CD4-positive, alpha-beta T cell (primary cell): ENCODE measurements at regions not wholly inside any gene's neighbourhood (a gene's known extent, or its start where the extent isn't known, plus 50 kb on each side); places are given as distances from the start of the nearest gene placed in this dataset.
"Not testable (repeated sequence)": the region's sequence is repeated elsewhere in the genome, so short reads cannot be mapped to it uniquely, and the experiment has no call there.

Experiments used
- ATAC-seq: fragments of 200-7000 bp; cut with Tn5 transposase; one replicate; pipeline ENCODE4 v1.10.0; 2022; ENCODE audit warnings: mild to moderate bottlenecking; ENCODE audit not compliant: poor library complexity
- CTCF ChIA-PET: fragments of 350-600 bp; sonication (Branson Sonifier 250); formaldehyde crosslinking; loops from one replicate; lab custom pipeline; 2021; ENCODE audit warnings: antibody characterized with exemption, inconsistent platforms; lab: Charles Lee
- POLR2A ChIA-PET: fragments of 350-600 bp; sonication (Branson Sonifier 250); formaldehyde crosslinking; loops from one replicate; lab custom pipeline; 2021; ENCODE audit warnings: antibody characterized with exemption, inconsistent platforms; lab: Charles Lee
- DNase-seq, 14 experiments: peaks; one replicate each; pipeline ENCODE4 v3.0.0-alpha.2; 2013 to 2020; ENCODE audit warnings: mixed read lengths in 2 of 14
- H3K27ac ChIP-seq, 2 donors: one replicate each; pipeline versions ENCODE4 v1.5.1 to v1.7.0; 2013; ENCODE audit warnings: low read length in 2 of 2, low read depth in 1 of 2, mild to moderate bottlenecking in 1 of 2
- H3K27me3 ChIP-seq, 2 experiments: 1 replicate in 1 of 2; 2 replicates in 1 of 2; pipeline versions ENCODE4 v1.6.1 to v1.7.0; 2013; ENCODE audit warnings: low read length in 2 of 2, control low read depth in 1 of 2, mild to moderate bottlenecking in 1 of 2, moderate library complexity in 1 of 2; ENCODE audit not compliant: insufficient read depth in 2 of 2, control insufficient read depth in 1 of 2
- H3K36me3 ChIP-seq: one replicate; pipeline ENCODE4 v1.6.1; 2013; ENCODE audit warnings: low read length, control low read depth; ENCODE audit not compliant: insufficient read depth
- H3K4me1 ChIP-seq: one replicate; pipeline ENCODE4 v1.6.1; 2013; ENCODE audit warnings: low read length, control low read depth; ENCODE audit not compliant: insufficient read depth
- H3K4me3 ChIP-seq: one replicate; pipeline ENCODE4 v1.5.1; 2013; ENCODE audit warnings: mild to moderate bottlenecking, low read length, moderate library complexity
- H3K9me3 ChIP-seq, 2 experiments: 1 replicate in 1 of 2; 2 replicates in 1 of 2; pipeline versions ENCODE4 v1.6.1 to v1.7.0; 2013; ENCODE audit warnings: low read length in 2 of 2, mild to moderate bottlenecking in 2 of 2, control low read depth in 1 of 2, moderate library complexity in 1 of 2; ENCODE audit not compliant: control insufficient read depth in 1 of 2, insufficient read depth in 1 of 2
- H3K27ac Mint-ChIP-seq: one replicate; pipeline ENCODE4 v1.8.0; 2020; ENCODE audit warnings: mixed read lengths
- H3K27me3 Mint-ChIP-seq: one replicate; pipeline ENCODE4 v1.8.0; 2021; ENCODE audit warnings: mixed read lengths
- H3K36me3 Mint-ChIP-seq: one replicate; pipeline ENCODE4 v1.8.0; 2021; ENCODE audit warnings: low read depth, mixed read lengths
- H3K4me1 Mint-ChIP-seq: one replicate; pipeline ENCODE4 v1.8.0; 2021; ENCODE audit warnings: low read depth, mixed read lengths
- H3K4me3 Mint-ChIP-seq: one replicate; pipeline ENCODE4 v1.8.0; 2020; ENCODE audit warnings: mild to moderate bottlenecking, mixed read lengths
- H3K9me3 Mint-ChIP-seq: one replicate; pipeline ENCODE4 v1.8.0; 2020; ENCODE audit warnings: mixed read lengths
- CTCF ChIP-seq: fragments of 200-600 bp; IDR thresholded peaks from one replicate; pipeline ENCODE4 v1.8.0; 2022; ENCODE audit warnings: antibody characterized with exemption, mild to moderate bottlenecking
- intact Hi-C, 2 experiments: fragments of 100-400 bp; cut with DNase I in 1 of 2; cut with micrococcal nuclease in 1 of 2; formaldehyde crosslinking; loops; one replicate each; pipeline versions ENCODE4 v1.15.1 to v1.9.0; 2023 to 2025; cut with DNase I, micrococcal nuclease

GRCh38 chr3:59499000-59499399, 449.2 kb upstream of the CFAP20DC start:
- Mint-ChIP-seq H3K4me1 (peaks cover 9% of the 10 kb centered on the region), H3K36me3 (no peaks in the 10 kb centered on the region), H3K27me3 (no peaks in the 10 kb centered on the region), H3K4me3 (no peak overlapping the region), H3K27ac (no peak overlapping the region), H3K9me3 (peaks cover 6% of the 10 kb centered on the region)
- ATAC-seq: no peak
- Histone ChIP-seq H3K36me3 (no peaks in the 10 kb centered on the region), H3K27me3 (no peaks in the 10 kb centered on the region), H3K27ac (no peak overlapping the region), H3K9me3 (no peaks in the 10 kb centered on the region), H3K4me1 (no peaks in the 10 kb centered on the region), H3K4me3 (no peak overlapping the region)
- DNase-seq: no peak
- intact Hi-C loops: no loop called here
- POLR2A ChIA-PET: no interaction called here
- no peak for TF ChIP-seq CTCF
- CTCF ChIA-PET: no interaction called here

- H3K9me3 Mint-ChIP-seq: no peaks in the 10 kb centered on the region
- no peak for ATAC-seq
- ChIA-PET CTCF (no interaction called here), POLR2A (no interaction called here)
- no peak overlapping the region for H3K4me3 Mint-ChIP-seq
- H3K36me3 Mint-ChIP-seq: no peaks in the 10 kb centered on the region
- Histone ChIP-seq H3K9me3 (no peaks in the 10 kb centered on the region), H3K36me3 (no peaks in the 10 kb centered on the region), H3K4me3 (no peak overlapping the region), H3K4me1 (no peaks in the 10 kb centered on the region), H3K27me3 (no peaks in the 10 kb centered on the region), H3K27ac (no peak overlapping the region)
- no peaks in the 10 kb centered on the region for H3K4me1 Mint-ChIP-seq
- TF ChIP-seq CTCF: no peak
- H3K27ac Mint-ChIP-seq: no peak overlapping the region
- DNase-seq: no peak
- H3K27me3 Mint-ChIP-seq: no peaks in the 10 kb centered on the region
- intact Hi-C loops: no loop called here
Observed at GRCh38 chr3:59496250-59496649, 446.4 kb upstream of the CFAP20DC start.

- H3K27ac Mint-ChIP-seq, intact Hi-C loops: not testable (repeated sequence)
Observed at GRCh38 chr3:59494969-59495368, 445.1 kb upstream of the CFAP20DC start.

DNA sequence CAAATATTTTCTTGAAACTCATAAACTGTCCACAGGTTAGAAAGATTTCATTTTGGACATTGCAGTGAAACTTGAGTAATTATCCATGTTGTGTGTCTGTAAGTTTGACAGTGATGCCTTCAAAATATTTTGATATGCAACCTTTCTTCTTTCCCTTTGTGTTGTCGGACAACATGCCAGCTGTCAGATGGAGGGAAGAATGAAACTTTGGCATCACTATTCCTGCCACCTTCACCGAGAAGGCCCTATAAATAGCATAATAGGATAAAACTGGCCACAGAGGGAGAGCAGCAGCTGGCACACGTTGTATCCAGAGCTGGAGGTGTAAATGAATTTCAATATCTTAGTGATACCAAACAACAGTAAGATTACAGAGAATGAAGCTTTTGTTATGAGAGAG, 436.7 kb upstream of the CFAP20DC start:
- H3K27ac Mint-ChIP-seq: no peak overlapping the region
- TF ChIP-seq CTCF: no peak
- CTCF ChIA-PET: no interaction called here
- H3K4me1 ChIP-seq: no peaks in the 10 kb centered on the region
- H3K4me1 Mint-ChIP-seq: no peaks in the 10 kb centered on the region
- no peak for DNase-seq
- H3K36me3 ChIP-seq: no peaks in the 10 kb centered on the region
- POLR2A ChIA-PET: no interaction called here
- H3K36me3 Mint-ChIP-seq: no peaks in the 10 kb centered on the region
- no peak overlapping the region for H3K4me3 ChIP-seq
- no peak overlapping the region for H3K4me3 Mint-ChIP-seq
- H3K27me3 ChIP-seq: no peaks in the 10 kb centered on the region
- H3K27ac ChIP-seq: no peak overlapping the region
- no peak for ATAC-seq
- H3K27me3 Mint-ChIP-seq: no peaks in the 10 kb centered on the region
- no peaks in the 10 kb centered on the region for H3K9me3 Mint-ChIP-seq
- H3K9me3 ChIP-seq: no peaks in the 10 kb centered on the region
- intact Hi-C loops: no loop called here

More at GRCh38 chr3:59494969-59495368, 445.1 kb upstream of the CFAP20DC start:
- H3K4me3 ChIP-seq, H3K36me3 Mint-ChIP-seq, CTCF ChIA-PET, DNase-seq, H3K4me1 ChIP-seq, H3K27ac ChIP-seq, H3K4me1 Mint-ChIP-seq, POLR2A ChIA-PET, ATAC-seq, H3K27me3 Mint-ChIP-seq, H3K9me3 Mint-ChIP-seq, H3K36me3 ChIP-seq, H3K4me3 Mint-ChIP-seq, H3K27me3 ChIP-seq, H3K9me3 ChIP-seq: not testable (repeated sequence)
